ENCODE measurements at regions not wholly inside any gene's neighbourhood (a gene's known extent, or its start where the extent isn't known, plus 50 kb on each side); places are given as distances from the start of the nearest gene placed in this dataset.

GRCh38 chr15:69529961-69530633 lies 77.5 kb downstream of the RPLP1 start:
- DNase-seq (ENCODE audit: low read depth): no peak
- H3K4me3 ChIP-seq (ENCODE audit: low read depth, low read length): no peak overlapping the region
- TF ChIP-seq CTCF (conservative IDR thresholded peaks at IDR 0.05; ENCODE audit: low read depth, low read length): no peak

GRCh38 chr15:69530991-69531664 lies 78.5 kb downstream of the RPLP1 start:
- H3K4me3 ChIP-seq (ENCODE audit: low read depth, low read length): no peak overlapping the region
- no peak for TF ChIP-seq CTCF (conservative IDR thresholded peaks at IDR 0.05; ENCODE audit: low read depth, low read length)
- no peak for DNase-seq (ENCODE audit: low read depth)

- no peak for DNase-seq (ENCODE audit: low read depth)
- TF ChIP-seq CTCF (conservative IDR thresholded peaks at IDR 0.05; ENCODE audit: low read depth, low read length): no peak
- H3K4me3 ChIP-seq (ENCODE audit: low read depth, low read length): no peak overlapping the region
Measured at GRCh38 chr15:69531665-69532027, 79.0 kb downstream of the RPLP1 start.

GRCh38 chr15:69532066-69532465 lies 79.4 kb downstream of the RPLP1 start:
- TF ChIP-seq CTCF (conservative IDR thresholded peaks at IDR 0.05; ENCODE audit: low read depth, low read length): no peak
- H3K4me3 ChIP-seq (ENCODE audit: low read depth, low read length): no peak overlapping the region
- DNase-seq (ENCODE audit: low read depth): no peak

- no peak for TF ChIP-seq CTCF (conservative IDR thresholded peaks at IDR 0.05; ENCODE audit: low read depth, low read length)
- no peak overlapping the region for H3K4me3 ChIP-seq (ENCODE audit: low read depth, low read length)
- DNase-seq (ENCODE audit: low read depth): no peak
Measured at GRCh38 chr15:69532856-69533255, 80.2 kb downstream of the RPLP1 start.

GRCh38 chr15:69533522-69533921 lies 80.9 kb downstream of the RPLP1 start:
- H3K4me3 ChIP-seq (ENCODE audit: low read depth, low read length): no peak overlapping the region
- DNase-seq (ENCODE audit: low read depth): no peak
- TF ChIP-seq CTCF (conservative IDR thresholded peaks at IDR 0.05; ENCODE audit: low read depth, low read length): no peak

Measured in epithelial cell of proximal tubule (primary cell).